ENCODE measurements at regions not wholly inside any gene's neighbourhood (a gene's known extent, or its start where the extent isn't known, plus 50 kb on each side); places are given as distances from the start of the nearest gene placed in this dataset.

DNA sequence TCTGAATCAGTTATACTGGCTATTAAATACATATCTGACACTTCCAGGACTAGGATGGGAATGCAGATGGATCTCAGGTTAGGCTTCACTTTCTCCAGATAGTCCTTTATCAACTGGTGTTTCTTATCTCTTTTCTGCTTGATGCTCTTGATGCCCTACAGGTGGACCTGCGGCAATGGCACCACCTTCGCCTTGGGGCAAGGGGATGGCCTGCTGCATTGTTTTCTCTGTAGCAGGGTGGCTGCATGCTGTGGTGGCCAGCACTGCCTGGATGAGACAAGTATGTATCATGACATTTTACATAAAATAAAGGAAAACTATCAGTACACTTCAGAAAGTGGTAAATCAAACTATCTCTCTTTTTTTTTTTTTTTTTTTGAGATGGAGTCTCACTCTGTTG is 217.7 kb upstream of the ZP4 start:
- FAIRE-seq (no peak), DNase-seq (ENCODE audit: insufficient read length, low spot score) (no peak)

DNA sequence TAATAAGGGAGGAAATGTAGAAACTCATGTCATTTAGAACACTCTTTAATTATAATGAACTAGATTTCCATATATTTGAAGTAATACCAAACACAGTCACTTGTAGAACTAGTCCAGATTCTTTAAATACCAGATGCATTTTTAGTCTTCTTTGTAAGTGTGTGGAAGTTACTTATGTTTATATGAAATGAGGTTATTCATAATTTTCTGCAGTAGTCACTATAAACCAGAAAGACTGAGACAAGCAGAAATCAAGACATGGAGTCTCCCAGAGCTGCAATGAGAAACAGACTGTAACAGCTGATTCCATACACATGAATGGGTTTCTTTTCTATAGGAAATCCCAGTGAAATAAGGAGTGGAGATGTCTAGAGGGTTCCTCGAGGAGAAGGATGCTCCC is 216.6 kb upstream of the ZP4 start:
- FAIRE-seq (no peak), DNase-seq (ENCODE audit: insufficient read length, low spot score) (no peak)

DNA sequence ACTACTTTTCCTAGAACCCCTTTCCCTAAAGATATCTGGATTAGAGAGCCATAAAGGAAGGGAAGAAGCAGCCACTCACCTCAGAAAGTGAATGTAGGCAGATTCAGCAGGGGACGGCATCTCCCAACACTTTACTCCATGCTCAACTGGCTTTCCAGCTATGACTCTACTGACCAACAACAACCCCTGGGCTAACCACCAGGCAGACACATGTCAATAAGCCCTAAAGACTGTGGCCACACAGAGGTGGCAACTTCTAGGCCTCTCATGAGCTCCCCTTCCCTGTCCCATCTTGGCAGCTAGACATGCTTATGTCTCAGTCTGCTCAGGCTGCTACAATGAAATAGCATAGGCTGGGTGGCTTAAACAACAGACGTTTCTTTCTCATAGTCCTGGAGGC is 214.0 kb upstream of the ZP4 start:
- DNase-seq (ENCODE audit: insufficient read length, low spot score): no peak
- no peak for FAIRE-seq

DNA sequence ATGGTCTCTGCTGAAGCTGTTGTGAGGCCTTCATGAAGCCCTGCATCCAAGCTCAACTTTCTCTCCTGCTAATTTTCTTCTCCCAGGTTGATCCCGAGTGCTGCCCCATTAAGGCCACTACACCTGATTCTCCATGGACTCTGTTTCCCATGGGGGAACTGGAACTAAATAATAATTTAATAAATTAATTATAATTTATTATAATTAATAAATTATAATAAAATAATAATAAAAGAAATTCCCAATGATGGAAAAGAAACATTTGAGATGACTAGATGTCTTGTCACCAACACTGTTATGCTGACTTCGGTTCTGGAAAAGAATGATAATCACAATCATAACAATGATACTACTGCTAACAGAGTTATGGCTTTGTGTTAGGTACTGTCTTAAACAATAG is 211.2 kb upstream of the ZP4 start:
- no peak for DNase-seq (ENCODE audit: insufficient read length, low spot score)

GRCh38 chr1:238099871-238100270 is 209.1 kb upstream of the ZP4 start:
- no peak for FAIRE-seq
- DNase-seq (ENCODE audit: insufficient read length, low spot score): no peak

More for the DNA sequence above, 211.2 kb upstream of the ZP4 start:
- no peak for FAIRE-seq

- FAIRE-seq (no peak), DNase-seq (ENCODE audit: insufficient read length, low spot score) (no peak)
These were observed 198.9 kb upstream of the ZP4 start for GRCh38 chr1:238089615-238090014.

- FAIRE-seq (no peak), DNase-seq (ENCODE audit: insufficient read length, low spot score) (peak; percentile 19)
These were observed 198.0 kb upstream of the ZP4 start for GRCh38 chr1:238088560-238089290.

DNA sequence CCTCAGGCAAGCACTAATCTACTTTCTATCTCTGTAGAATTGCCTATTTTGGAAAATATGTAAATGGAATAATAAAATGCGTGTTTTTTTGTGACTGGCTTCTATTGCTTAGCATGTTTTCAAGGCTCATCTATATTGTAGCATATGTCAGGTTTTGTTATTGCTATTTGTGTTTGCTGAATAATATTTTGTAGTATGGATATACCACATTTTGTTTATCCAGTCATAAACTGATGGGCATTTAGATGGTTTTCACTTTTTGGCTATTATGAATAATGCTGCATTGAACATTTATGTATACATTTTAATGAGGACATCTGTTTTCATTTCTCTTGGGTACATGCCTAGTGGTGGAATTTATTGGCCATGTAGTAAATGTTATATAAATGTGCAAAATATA is 183.3 kb upstream of the ZP4 start:
- DNase-seq (ENCODE audit: insufficient read length, low spot score): no peak
- FAIRE-seq: no peak

DNA sequence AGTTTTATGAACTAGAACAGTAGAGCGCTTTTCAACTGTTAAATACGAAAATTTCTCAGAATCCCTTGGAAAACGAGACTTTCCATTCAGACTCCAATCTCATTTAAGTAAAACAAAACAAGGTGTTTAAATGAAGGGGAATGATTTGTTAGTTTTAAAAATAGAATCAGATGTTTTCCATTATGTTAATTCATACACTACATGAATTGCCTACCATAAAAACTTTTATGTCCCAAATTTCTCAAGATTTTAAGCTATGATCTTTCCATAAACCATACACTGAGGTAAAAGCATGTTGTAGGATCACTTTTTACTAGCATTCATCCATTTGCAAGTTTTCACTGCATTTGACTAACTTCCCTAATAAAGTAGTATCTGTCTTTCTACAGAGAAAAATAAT is 180.3 kb upstream of the ZP4 start:
- DNase-seq (ENCODE audit: insufficient read length, low spot score) (no peak), FAIRE-seq (no peak)

DNA sequence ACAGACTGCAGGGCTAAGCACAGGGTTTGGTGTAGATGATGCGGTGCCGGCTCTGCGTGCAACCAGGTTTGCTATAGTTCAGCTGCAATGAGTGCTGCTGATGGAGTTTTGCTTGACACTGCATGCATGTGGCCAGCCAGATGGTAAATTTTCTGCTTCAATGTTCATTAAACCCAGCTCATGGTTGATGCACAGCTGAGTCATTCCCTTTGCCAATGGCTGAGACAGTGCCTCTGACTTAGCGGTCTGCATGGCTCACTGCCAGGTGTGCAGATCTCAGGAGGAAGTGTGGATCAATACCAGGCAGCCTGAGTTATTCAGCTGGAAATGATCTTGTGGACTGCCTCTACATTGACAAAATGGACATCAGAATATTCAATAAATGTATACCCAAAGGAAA is 172.7 kb upstream of the ZP4 start:
- FAIRE-seq (peak; percentile 86), DNase-seq (ENCODE audit: insufficient read length, low spot score) (peak; percentile 20)

DNA sequence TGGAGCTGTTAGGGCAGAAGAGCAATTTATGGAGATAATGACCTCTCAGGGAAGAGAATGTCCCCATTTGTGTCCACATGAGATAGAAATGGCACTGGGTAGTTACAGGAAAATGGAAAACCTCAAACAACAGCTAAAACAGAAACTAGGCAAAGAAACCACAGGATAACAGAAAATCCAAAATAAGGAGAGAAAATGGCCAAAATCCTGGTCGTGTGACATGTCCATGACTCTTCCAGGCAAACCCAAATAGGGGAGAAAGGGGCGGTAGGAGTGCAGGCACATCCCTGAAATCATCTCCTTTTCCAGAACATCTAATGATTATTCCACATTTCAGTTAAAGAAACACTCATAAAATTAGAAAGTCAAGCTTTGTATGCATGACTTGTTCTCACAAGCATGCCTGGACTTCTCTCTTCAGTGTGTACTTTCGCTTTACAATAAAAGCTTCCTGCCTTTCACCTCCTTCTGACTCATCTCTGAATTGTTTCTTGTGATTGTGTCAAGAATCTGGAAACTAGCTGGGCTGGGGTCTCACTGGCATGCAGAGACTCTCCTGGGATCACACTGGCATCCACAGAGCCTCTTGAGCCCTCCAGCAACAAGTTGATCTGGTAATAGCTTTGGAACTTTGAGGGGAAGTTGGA is 171.4 kb upstream of the ZP4 start:
- FAIRE-seq (no peak), DNase-seq (ENCODE audit: insufficient read length, low spot score) (peak; percentile 19)

- no peak for DNase-seq (ENCODE audit: insufficient read length, low spot score)
- no peak for FAIRE-seq
These were observed 169.3 kb upstream of the ZP4 start for GRCh38 chr1:238060061-238060460.

DNA sequence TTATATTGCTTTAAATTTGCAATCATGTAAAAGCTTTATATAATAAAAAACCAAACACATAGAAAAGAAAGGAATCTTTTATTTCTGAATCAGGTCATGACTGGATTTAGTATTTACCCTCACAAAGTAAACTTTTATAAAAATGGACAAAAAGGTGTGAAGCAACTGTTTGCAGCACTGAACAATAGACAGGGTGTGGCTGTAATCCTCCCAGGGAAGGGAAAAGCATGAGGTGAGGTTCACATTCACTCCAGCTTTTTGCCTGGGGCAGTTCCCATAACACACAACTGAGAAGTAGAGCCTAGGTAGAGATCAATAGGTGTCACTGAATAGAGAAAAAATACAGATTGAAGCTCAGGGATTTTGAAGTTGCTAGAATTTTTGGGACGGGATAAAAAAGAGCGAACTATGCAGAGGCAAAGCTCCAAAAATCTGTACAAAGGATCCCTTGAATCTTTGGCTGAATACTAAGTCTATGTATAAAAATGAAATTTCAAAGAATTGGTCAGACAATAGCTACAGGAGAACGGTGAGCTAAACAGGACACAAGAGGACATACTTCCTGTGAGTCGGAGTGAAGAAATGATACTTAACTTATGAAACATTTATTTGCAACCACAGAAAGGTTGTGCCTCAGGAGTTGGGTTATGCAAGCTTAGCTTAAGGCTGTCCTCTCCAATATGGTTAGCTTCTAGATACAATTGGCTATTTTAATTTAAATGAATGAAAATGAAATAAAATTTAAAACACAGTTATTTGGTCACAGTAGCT is 162.0 kb upstream of the ZP4 start:
- no peak for FAIRE-seq

GRCh38 chr1:238029126-238029525 is 138.4 kb upstream of the ZP4 start:
- no peak for DNase-seq (ENCODE audit: insufficient read length, low spot score)
- no peak for FAIRE-seq

More for the DNA sequence above, 162.0 kb upstream of the ZP4 start:
- DNase-seq (ENCODE audit: insufficient read length, low spot score): no peak

DNA sequence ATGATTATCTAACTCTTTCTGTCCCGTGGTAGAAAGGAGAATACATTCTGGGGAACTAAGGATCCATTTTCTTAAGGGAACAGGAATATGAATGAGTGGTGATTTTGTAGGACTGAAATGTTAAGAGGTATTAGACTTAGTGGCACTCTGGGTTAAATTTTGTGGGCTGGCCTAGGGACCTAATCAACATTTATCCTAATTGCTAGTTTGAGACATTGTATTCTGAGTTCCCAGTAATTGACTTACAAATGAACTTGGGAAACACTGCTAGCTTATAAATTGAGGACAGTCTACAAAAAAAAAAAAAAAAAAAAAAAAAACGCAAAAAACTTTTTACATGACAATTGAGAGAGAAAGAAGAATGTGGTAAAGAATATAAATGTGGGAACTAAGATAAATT is 136.6 kb upstream of the ZP4 start:
- FAIRE-seq (no peak), DNase-seq (ENCODE audit: insufficient read length, low spot score) (no peak)

DNA sequence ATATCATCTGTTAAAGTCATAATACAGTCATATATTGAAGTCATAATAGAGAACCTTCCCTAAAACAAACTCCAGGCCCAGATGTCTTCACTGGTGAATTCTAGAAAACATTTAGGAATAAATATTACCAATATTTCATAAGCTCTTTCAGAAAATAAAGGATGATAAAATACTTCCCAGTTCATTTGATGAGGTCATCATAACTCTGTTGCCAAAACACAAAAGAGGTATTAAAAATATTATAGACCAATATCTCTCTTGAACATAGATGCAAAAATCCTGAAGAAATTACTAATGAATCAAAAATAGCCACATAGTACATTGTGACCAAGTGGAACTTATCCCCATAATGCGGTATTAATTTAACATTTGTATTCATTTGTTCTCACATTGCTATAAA is 132.4 kb upstream of the ZP4 start:
- FAIRE-seq (no peak), DNase-seq (ENCODE audit: insufficient read length, low spot score) (no peak)

DNA sequence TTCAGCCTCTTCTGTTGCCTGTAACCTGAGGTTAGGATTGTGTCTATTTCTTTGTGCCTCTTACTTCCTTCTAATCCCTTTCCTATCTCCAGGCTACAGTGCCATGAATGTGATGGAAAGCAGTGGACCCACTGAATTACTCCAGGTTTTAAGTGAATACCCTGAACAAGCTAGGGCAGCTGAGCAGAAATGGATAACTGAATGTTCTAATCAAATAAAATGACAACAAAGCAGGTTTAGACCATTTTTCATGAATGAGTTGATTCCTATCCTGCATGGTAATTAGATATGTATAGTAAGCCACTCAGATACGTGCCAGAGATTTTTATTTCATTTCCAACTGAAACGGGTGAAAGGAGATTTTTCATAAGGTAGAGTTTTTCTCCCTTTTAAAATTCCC is 127.5 kb upstream of the ZP4 start:
- DNase-seq (ENCODE audit: insufficient read length, low spot score) (no peak), FAIRE-seq (no peak)

DNA sequence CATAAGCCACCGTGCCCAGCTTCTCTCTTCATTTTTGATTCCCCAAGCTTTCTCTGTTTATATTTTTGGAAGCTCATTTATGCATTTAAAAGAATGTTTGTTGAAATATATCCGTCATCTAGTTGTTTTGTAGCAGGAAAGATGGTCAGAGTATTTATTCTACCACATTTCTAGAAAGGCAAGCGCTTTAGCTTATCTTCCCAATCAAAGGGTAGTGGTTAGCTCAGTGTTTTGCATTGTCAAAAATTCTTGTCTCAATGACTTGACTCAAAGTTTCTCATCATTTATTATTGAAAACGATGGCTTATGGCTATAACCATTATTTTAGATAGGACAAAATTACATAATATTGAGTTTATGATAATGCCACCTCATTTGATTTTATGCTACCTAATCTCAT is 116.1 kb upstream of the ZP4 start:
- FAIRE-seq (no peak), DNase-seq (ENCODE audit: insufficient read length, low spot score) (no peak)

DNA sequence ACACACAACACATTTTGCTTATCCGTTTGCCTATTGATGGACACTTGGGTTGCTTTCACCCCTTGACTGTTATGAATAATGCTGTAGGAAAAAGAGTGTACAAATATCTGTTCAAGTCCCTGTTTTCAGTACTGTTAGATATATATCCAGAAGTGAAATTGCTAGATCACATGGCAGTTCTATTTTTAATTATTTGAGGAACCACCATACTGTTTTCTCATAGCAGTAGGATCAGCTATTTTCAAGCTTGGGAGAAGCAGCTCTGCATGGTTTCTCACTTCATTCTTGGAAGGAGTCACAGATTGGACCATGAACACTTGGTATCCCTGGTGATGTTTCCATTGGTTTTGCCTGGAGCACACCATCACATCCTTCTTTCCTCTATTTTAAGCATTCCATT is 114.4 kb upstream of the ZP4 start:
- DNase-seq (ENCODE audit: insufficient read length, low spot score): no peak
- no peak for FAIRE-seq

DNA sequence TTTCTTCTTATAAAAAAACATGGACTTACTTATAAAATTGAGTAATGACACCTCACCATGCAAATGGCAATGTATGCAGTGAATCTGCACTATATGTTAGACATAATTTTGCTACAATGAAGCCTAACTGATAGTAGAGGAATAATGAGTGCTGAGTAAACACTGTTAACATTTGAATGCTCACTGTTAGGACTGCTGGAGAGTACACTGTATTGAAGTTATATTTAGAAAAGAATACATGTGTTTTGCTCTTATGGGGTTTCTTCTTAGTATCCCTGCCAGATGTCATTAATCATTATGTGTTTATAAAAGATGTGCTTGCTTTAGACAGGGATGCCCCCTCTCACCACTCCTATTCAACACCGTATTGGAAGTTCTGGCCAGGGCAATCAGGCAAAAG is 111.1 kb upstream of the ZP4 start:
- DNase-seq (ENCODE audit: insufficient read length, low spot score) (no peak), FAIRE-seq (no peak)

- FAIRE-seq (no peak), DNase-seq (ENCODE audit: insufficient read length, low spot score) (no peak)
These were observed 108.8 kb upstream of the ZP4 start for GRCh38 chr1:237999426-238000052.

Measured in HTR-8/SVneo (cell line).